IMR-90 (cell line): ENCODE measurements at regions not wholly inside any gene's neighbourhood (a gene's known extent, or its start where the extent isn't known, plus 50 kb on each side); places are given as distances from the start of the nearest gene placed in this dataset.

Experiments
- ATAC-seq: fragments of 200-7000 bp; cut with Tn5 transposase; 2 replicates; pipeline ENCODE4 v1.9.1; 2020; ENCODE audit warnings: low read depth, mild to moderate bottlenecking, moderate library complexity
- BruUV-seq: library from RNA; stranded (reverse); fragments of 400-500 nt; replicated peaks from 2 replicates; lab custom pipeline; 2021; lab: Mats Ljungman, UMichigan
- CTCF ChIA-PET: fragments of 300-600 bp; formaldehyde crosslinking; extraction: SDS; loops from one replicate; lab custom pipeline; 2021; ENCODE audit warnings: antibody characterized with exemption; lab: Yijun Ruan, JAX
- POLR2A ChIA-PET: fragments of 300-600 bp; sonication (Branson Sonifier 250); formaldehyde crosslinking; loops from one replicate; lab custom pipeline; 2022; ENCODE audit warnings: antibody characterized with exemption; ENCODE audit not compliant: unreplicated experiment; lab: Charles Lee
- DNase-seq: peaks from one replicate; pipeline ENCODE4 v3.0.0; 2013
- H2AFZ ChIP-seq: replicated peaks from 2 replicates; pipeline ENCODE3; 2013; ENCODE audit warnings: low read length, mild to moderate bottlenecking; ENCODE audit not compliant: poor library complexity
- H2AK5ac ChIP-seq: 2 replicates; pipeline ENCODE4 v1.6.1; 2013; ENCODE audit warnings: low read depth, low read length, inconsistent platforms
- H2AK9ac ChIP-seq: replicated peaks from 2 replicates; pipeline ENCODE3; 2013; ENCODE audit warnings: mild to moderate bottlenecking, low read depth, low read length, moderate library complexity; ENCODE audit not compliant: poor library complexity
- H2BK120ac ChIP-seq: 2 replicates; pipeline ENCODE4 v1.6.1; 2013; ENCODE audit warnings: low read depth, low read length, inconsistent platforms
- H2BK15ac ChIP-seq: 3 replicates; pipeline ENCODE4 v1.6.1; 2013; ENCODE audit warnings: low read depth, low read length, inconsistent platforms
- H2BK20ac ChIP-seq: 2 replicates; pipeline ENCODE4 v1.6.1; 2013; ENCODE audit warnings: low read depth, mild to moderate bottlenecking, inconsistent platforms, low read length, moderate library complexity
- H2BK5ac ChIP-seq: 2 replicates; pipeline ENCODE4 v1.6.1; 2013; ENCODE audit warnings: mild to moderate bottlenecking, low read depth, low read length, inconsistent platforms; ENCODE audit not compliant: poor library complexity, severe bottlenecking
- H3K14ac ChIP-seq: replicated peaks from 2 replicates; pipeline ENCODE4 v1.6.1; 2013; ENCODE audit warnings: low read depth, low read length, inconsistent platforms
- H3K18ac ChIP-seq: 2 replicates; pipeline ENCODE4 v1.6.1; 2013; ENCODE audit warnings: low read depth, low read length, control low read depth
- H3K23ac ChIP-seq: 2 replicates; pipeline ENCODE4 v1.6.1; 2013; ENCODE audit warnings: low read depth, low read length, inconsistent platforms
- H3K27ac ChIP-seq: 2 replicates; pipeline ENCODE4 v1.5.1; 2013; ENCODE audit warnings: mild to moderate bottlenecking, control low read depth, low read length; ENCODE audit not compliant: insufficient read depth
- H3K27me3 ChIP-seq: 2 replicates; pipeline ENCODE4 v1.6.1; 2013; ENCODE audit warnings: low read length; ENCODE audit not compliant: control insufficient read depth, insufficient read depth
- H3K36me3 ChIP-seq: 2 replicates; pipeline ENCODE4 v1.6.1; 2013; ENCODE audit warnings: low read length, mixed read lengths; ENCODE audit not compliant: control insufficient read depth, insufficient read depth
- H3K4ac ChIP-seq: 2 replicates; pipeline ENCODE4 v1.6.1; 2013; ENCODE audit warnings: low read depth, low read length, inconsistent platforms
- H3K4me1 ChIP-seq: 2 replicates; pipeline ENCODE4 v1.6.1; 2013; ENCODE audit warnings: low read length, mixed read lengths; ENCODE audit not compliant: control insufficient read depth, insufficient read depth
- H3K4me2 ChIP-seq: 2 replicates; pipeline ENCODE4 v1.6.1; 2013; ENCODE audit warnings: low read depth, mild to moderate bottlenecking, control low read depth, low read length, moderate library complexity
- H3K4me3 ChIP-seq: 2 replicates; pipeline ENCODE4 v1.5.1; 2013; ENCODE audit warnings: low read depth, mild to moderate bottlenecking, control low read depth, low read length, moderate library complexity; ENCODE audit not compliant: insufficient read depth
- H3K56ac ChIP-seq: 2 replicates; pipeline ENCODE4 v1.6.1; 2013; ENCODE audit warnings: low read length, inconsistent platforms; ENCODE audit not compliant: insufficient read depth; ENCODE audit errors: extremely low read depth
- H3K79me1 ChIP-seq, 2 experiments: 2 replicates each; pipeline ENCODE4 v1.6.1; 2013; ENCODE audit warnings: low read length in 2 of 2, inconsistent platforms in 1 of 2, low read depth in 1 of 2
- H3K9ac ChIP-seq: 2 replicates; pipeline ENCODE4 v1.6.1; 2013; ENCODE audit warnings: low read depth, low read length, control low read depth
- H3K9me1 ChIP-seq: 2 replicates; pipeline ENCODE4 v1.6.1; 2013; ENCODE audit warnings: low read length, inconsistent platforms; ENCODE audit not compliant: insufficient read depth
- H3K9me3 ChIP-seq: 2 replicates; pipeline ENCODE4 v1.6.1; 2013; ENCODE audit warnings: low read length; ENCODE audit not compliant: control insufficient read depth, insufficient read depth
- H4K20me1 ChIP-seq: 2 replicates; pipeline ENCODE4 v1.6.1; 2013; ENCODE audit warnings: low read length, inconsistent platforms; ENCODE audit not compliant: insufficient read depth
- H4K5ac ChIP-seq: 2 replicates; pipeline ENCODE4 v1.6.1; 2013; ENCODE audit warnings: mild to moderate bottlenecking, low read depth, low read length, control low read depth
- H4K8ac ChIP-seq, 2 experiments: 2 replicates each; pipeline ENCODE4 v1.6.1; 2013; ENCODE audit warnings: low read depth in 2 of 2, low read length in 2 of 2, control low read depth in 1 of 2, inconsistent platforms in 1 of 2
- H4K91ac ChIP-seq: 2 replicates; pipeline ENCODE4 v1.6.1; 2013; ENCODE audit warnings: low read depth, low read length, inconsistent platforms; ENCODE audit not compliant: insufficient read depth
- USF2 ChIP-seq: fragments of 150-350 bp; IDR thresholded peaks from 2 replicates; pipeline ENCODE4 v1.6.1; 2017; ENCODE audit warnings: mild to moderate bottlenecking, antibody characterized with exemption, low read length, low read depth
- dilution Hi-C: fragments of 300-500 bp; cut with HindIII; formaldehyde crosslinking; loops from one replicate; pipeline ENCODE4 v1.14.3; 2018; ENCODE audit warnings: low sequenced_read_pairs; ENCODE audit not compliant: unreplicated experiment
- in situ Hi-C: fragments of 300-500 bp; cut with MboI; formaldehyde crosslinking; loops from 3 replicates; pipeline ENCODE4 v1.14.3; 2019; ENCODE audit warnings: low sequenced_read_pairs, inconsistent platforms, mixed read lengths
- intact Hi-C: fragments of 100-400 bp; cut with micrococcal nuclease; formaldehyde crosslinking; loops from 2 replicates; pipeline ENCODE4 v1.10.0; 2022

- H4K5ac ChIP-seq: no peak overlapping the region
- H3K9me1 ChIP-seq: no peaks in the 10 kb centered on the region
- TF ChIP-seq USF2: no peak
- H3K18ac ChIP-seq: no peak overlapping the region
- peaks cover 16% of the 10 kb centered on the region for H3K9me3 ChIP-seq
- DNase-seq (no peak), ATAC-seq (no peak)
- H2BK5ac ChIP-seq: no peak overlapping the region
- no peak overlapping the region for H2BK15ac ChIP-seq
- H4K20me1 ChIP-seq: no peaks in the 10 kb centered on the region
- H2AFZ ChIP-seq: no peak overlapping the region
- no peak overlapping the region for H3K14ac ChIP-seq
- CTCF ChIA-PET: no interaction called here
- dilution Hi-C loops (no loop called here), intact Hi-C loops (no loop called here), in situ Hi-C loops (no loop called here)
- H2AK9ac ChIP-seq: no peak overlapping the region
- no peak overlapping the region for H3K27ac ChIP-seq
- no peak overlapping the region for H2BK20ac ChIP-seq
- no peak overlapping the region for H2AK5ac ChIP-seq
- H3K4ac ChIP-seq: no peak overlapping the region
- no peaks in the 10 kb centered on the region for H3K36me3 ChIP-seq
- BruUV-seq: no TSS peak
- no peak overlapping the region for H3K4me2 ChIP-seq
- H3K79me1 ChIP-seq: no peaks in the 10 kb centered on the region
- H2BK120ac ChIP-seq: no peak overlapping the region
- no peak overlapping the region for H4K8ac ChIP-seq
- H4K91ac ChIP-seq: no peak overlapping the region
- POLR2A ChIA-PET: no interaction called here
- H3K23ac ChIP-seq: no peak overlapping the region
- no peaks in the 10 kb centered on the region for H3K4me1 ChIP-seq
- no peak overlapping the region for H3K56ac ChIP-seq
- H3K27me3 ChIP-seq: no peaks in the 10 kb centered on the region
- no peak overlapping the region for H3K9ac ChIP-seq
- no peak overlapping the region for H3K4me3 ChIP-seq
These were observed 599.1 kb upstream of the SOX11 start for GRCh38 chr2:5093056-5093455.
